Peyer's patch (tissue), 4 donors: ENCODE measurements at regions not wholly inside any gene's neighbourhood (a gene's known extent, or its start where the extent isn't known, plus 50 kb on each side); places are given as distances from the start of the nearest gene placed in this dataset.

Experiments
- DNase-seq, 3 donors: peaks; one replicate each; pipeline ENCODE4 v3.0.0-alpha.2; 2017 to 2019
- H3K27ac ChIP-seq, 4 donors: fragments of 200-600 bp; sonication (generic); one replicate each; pipeline ENCODE4 v1.5.1; 2016 to 2019
- H3K27me3 ChIP-seq, 2 donors: fragments of 200-600 bp; sonication (generic); one replicate each; pipeline ENCODE4 v1.5.1; 2019
- H3K36me3 ChIP-seq, 3 donors: fragments of 200-600 bp; sonication (generic); one replicate each; pipeline ENCODE4 v1.5.1; 2016 to 2019
- H3K4me1 ChIP-seq, 4 donors: fragments of 200-600 bp; sonication (generic); one replicate each; pipeline ENCODE4 v1.5.1; 2016 to 2019
- H3K4me3 ChIP-seq, 4 donors: fragments of 200-600 bp; sonication (generic); 1 replicate in 3 of 4; 2 replicates in 1 of 4; pipeline ENCODE4 v1.5.1; 2016 to 2019; ENCODE audit warnings: mild to moderate bottlenecking in 1 of 4
- H3K9me3 ChIP-seq, 4 donors: fragments of 200-600 bp; sonication (generic); one replicate each; pipeline ENCODE4 v1.5.1; 2016 to 2019; ENCODE audit warnings: mild to moderate bottlenecking in 1 of 4
- CTCF ChIP-seq, 6 experiments: fragments of 450-650 bp in 4 of 6; fragments of 200-600 bp in 2 of 6; sonication (generic) in 1 of 6; IDR thresholded peaks; one replicate each; pipeline ENCODE4 v1.5.1; 2017 to 2019; ENCODE audit warnings: antibody characterized with exemption in 6 of 6, mild to moderate bottlenecking in 3 of 6, moderate library complexity in 1 of 6
- POLR2A ChIP-seq, 2 donors: fragments of 450-650 bp; IDR thresholded peaks; one replicate each; pipeline ENCODE4 v1.5.1; 2017; ENCODE audit warnings: antibody characterized with exemption in 2 of 2, mild to moderate bottlenecking in 2 of 2, moderate library complexity in 2 of 2

GRCh38 chr7:132655131-132655727 is 79.0 kb upstream of the PLXNA4 start:
- peak overlapping the region in 3 of 4 donors; percentile 11 to 52 (median 32) for H3K27ac ChIP-seq
- H3K4me1 ChIP-seq = peaks cover 0 to 8% (median 4%) of the 10 kb centered on the region in 4 donors
- DNase-seq = peak in 2 of 3 donors; percentile 69 to 83
- TF ChIP-seq CTCF (IDR thresholded peaks at IDR 0.05) (no peak), POLR2A (IDR thresholded peaks at IDR 0.05) (no peak)
- no peaks in the 10 kb centered on the region for H3K27me3 ChIP-seq
- peak overlapping the region in 1 of 4 donors; percentile 24 for H3K4me3 ChIP-seq
- no peaks in the 10 kb centered on the region for H3K36me3 ChIP-seq
- no peaks in the 10 kb centered on the region for H3K9me3 ChIP-seq

- no peak for TF ChIP-seq POLR2A (IDR thresholded peaks at IDR 0.05)
- peak in 5 of 6 experiments; percentile 12 to 32 (median 19) for TF ChIP-seq CTCF (IDR thresholded peaks at IDR 0.05)
- no peak overlapping the region for H3K27ac ChIP-seq
- H3K4me3 ChIP-seq = no peak overlapping the region
Measured at GRCh38 chr7:132654150-132654549, 77.9 kb upstream of the PLXNA4 start.

GRCh38 chr7:132653366-132653930 is 77.2 kb upstream of the PLXNA4 start:
- H3K36me3 ChIP-seq = no peaks in the 10 kb centered on the region
- peaks cover 0 to 8% (median 4%) of the 10 kb centered on the region in 4 donors for H3K4me1 ChIP-seq
- H3K9me3 ChIP-seq = no peaks in the 10 kb centered on the region
- no peak overlapping the region for H3K4me3 ChIP-seq
- H3K27ac ChIP-seq = no peak overlapping the region
- TF ChIP-seq POLR2A (IDR thresholded peaks at IDR 0.05) (no peak), CTCF (IDR thresholded peaks at IDR 0.05) (no peak)
- DNase-seq = peak in 1 of 3 donors; percentile 46
- H3K27me3 ChIP-seq = no peaks in the 10 kb centered on the region

More at GRCh38 chr7:132654150-132654549, 77.9 kb upstream of the PLXNA4 start:
- peak in 1 of 3 donors; percentile 29 for DNase-seq
- Histone ChIP-seq H3K9me3 (no peaks in the 10 kb centered on the region), H3K36me3 (no peaks in the 10 kb centered on the region), H3K27me3 (no peaks in the 10 kb centered on the region), H3K4me1 (peaks cover 0 to 8% (median 4%) of the 10 kb centered on the region in 4 donors)

- no peaks in the 10 kb centered on the region for H3K9me3 ChIP-seq
- no peaks in the 10 kb centered on the region for H3K27me3 ChIP-seq
- TF ChIP-seq POLR2A (IDR thresholded peaks at IDR 0.05) = no peak
- no peak for TF ChIP-seq CTCF (IDR thresholded peaks at IDR 0.05)
Measured at GRCh38 chr7:132652507-132652906, 76.2 kb upstream of the PLXNA4 start.

GRCh38 chr7:132650498-132650897 is 74.2 kb upstream of the PLXNA4 start:
- no peak overlapping the region for H3K27ac ChIP-seq
- peaks cover 0 to 6% (median 4%) of the 10 kb centered on the region in 4 donors for H3K4me1 ChIP-seq
- no peak overlapping the region for H3K4me3 ChIP-seq
- H3K36me3 ChIP-seq = no peaks in the 10 kb centered on the region
- no peaks in the 10 kb centered on the region for H3K27me3 ChIP-seq
- TF ChIP-seq CTCF (IDR thresholded peaks at IDR 0.05) (no peak), POLR2A (IDR thresholded peaks at IDR 0.05) (no peak)
- no peak for DNase-seq
- no peaks in the 10 kb centered on the region for H3K9me3 ChIP-seq

More at GRCh38 chr7:132652507-132652906, 76.2 kb upstream of the PLXNA4 start:
- Histone ChIP-seq H3K4me3 (no peak overlapping the region), H3K4me1 (peaks cover 0 to 8% (median 4%) of the 10 kb centered on the region in 4 donors), H3K27ac (no peak overlapping the region), H3K36me3 (no peaks in the 10 kb centered on the region)
- DNase-seq = no peak
